ENCODE measurements at regions not wholly inside any gene's neighbourhood (a gene's known extent, or its start where the extent isn't known, plus 50 kb on each side); places are given as distances from the start of the nearest gene placed in this dataset.
"Not testable (repeated sequence)": the region's sequence is repeated elsewhere in the genome, so short reads cannot be mapped to it uniquely, and the experiment has no call there.

GRCh38 chr3:73179601-73180000 lies 118.1 kb downstream of the EBLN2 start:
- no peak for DNase-seq

GRCh38 chr3:73186741-73187140 lies 125.3 kb downstream of the EBLN2 start:
- no peak for DNase-seq

GRCh38 chr3:73187328-73187727 lies 125.9 kb downstream of the EBLN2 start:
- no peak for DNase-seq

- no peak for DNase-seq
These were observed 127.2 kb downstream of the EBLN2 start for GRCh38 chr3:73188707-73189106.

GRCh38 chr3:73192036-73192738 lies 130.7 kb downstream of the EBLN2 start:
- no peak for DNase-seq

GRCh38 chr3:73193943-73194342 lies 132.5 kb downstream of the EBLN2 start:
- DNase-seq: not testable (repeated sequence)

GRCh38 chr3:73197187-73197586 lies 135.7 kb downstream of the EBLN2 start:
- DNase-seq: no peak

GRCh38 chr3:73203101-73203500 lies 141.6 kb downstream of the EBLN2 start:
- no peak for DNase-seq

GRCh38 chr3:73203633-73204032 lies 142.2 kb downstream of the EBLN2 start:
- DNase-seq: no peak

GRCh38 chr3:73204841-73205240 lies 143.4 kb downstream of the EBLN2 start:
- DNase-seq: no peak

- peak; percentile 41 for DNase-seq
These were observed 144.6 kb downstream of the EBLN2 start for GRCh38 chr3:73206030-73206429.

GRCh38 chr3:73207946-73208440 lies 146.5 kb downstream of the EBLN2 start:
- DNase-seq: no peak

- no peak for DNase-seq
These were observed 149.3 kb downstream of the EBLN2 start for GRCh38 chr3:73210759-73211158.

GRCh38 chr3:73212683-73213082 lies 151.2 kb downstream of the EBLN2 start:
- DNase-seq: no peak

GRCh38 chr3:73213896-73214295 lies 152.4 kb downstream of the EBLN2 start:
- DNase-seq: no peak

- no peak for DNase-seq
These were observed 153.4 kb downstream of the EBLN2 start for GRCh38 chr3:73214846-73215245.

- DNase-seq: no peak
These were observed 153.8 kb downstream of the EBLN2 start for GRCh38 chr3:73215281-73215680.

- DNase-seq: no peak
These were observed 154.4 kb downstream of the EBLN2 start for GRCh38 chr3:73215901-73216300.

GRCh38 chr3:73216310-73216709 lies 154.9 kb downstream of the EBLN2 start:
- DNase-seq: no peak

GRCh38 chr3:73222126-73222525 lies 160.7 kb downstream of the EBLN2 start:
- no peak for DNase-seq

- DNase-seq: no peak
These were observed 163.8 kb downstream of the EBLN2 start for GRCh38 chr3:73225146-73225855.

- DNase-seq: no peak
These were observed 164.5 kb downstream of the EBLN2 start for GRCh38 chr3:73225991-73226390.

- no peak for DNase-seq
These were observed 166.5 kb downstream of the EBLN2 start for GRCh38 chr3:73228000-73228399.

GRCh38 chr3:73228437-73228836 lies 167.0 kb downstream of the EBLN2 start:
- DNase-seq: peak; percentile 28

Measured in retina (tissue), 1 donor.